K562 (cell line): ENCODE measurements at regions not wholly inside any gene's neighbourhood (a gene's known extent, or its start where the extent isn't known, plus 50 kb on each side); places are given as distances from the start of the nearest gene placed in this dataset.

Experiments used
- ESRRA ChIP-seq: fragments of 450-650 bp; IDR thresholded peaks from 2 replicates; pipeline ENCODE4 v1.6.1; 2014; ENCODE audit warnings: low read depth, mild to moderate bottlenecking, moderate library complexity, borderline replicate concordance
- ETV5 ChIP-seq: sonication (generic); formaldehyde crosslinking; IDR thresholded peaks from 2 replicates; pipeline ENCODE4 v1.4.0; 2020; ENCODE audit warnings: low read depth, mild to moderate bottlenecking, missing genetic modification reagents
- FOXA1 ChIP-seq: fragments of 450-650 bp; IDR thresholded peaks from 2 replicates; pipeline ENCODE4 v1.6.1; 2016; ENCODE audit warnings: mild to moderate bottlenecking, borderline replicate concordance
- SMC3 ChIP-seq: conservative IDR thresholded peaks from 2 replicates; pipeline ENCODE4 v1.6.1; 2011; ENCODE audit warnings: low read depth, low read length, improper control_type of control experiment; ENCODE audit not compliant: insufficient read depth
- SRF ChIP-seq, 2 experiments: fragments of 250-450, 450-650 bp in 1 of 2; sonication (Bioruptor Pico) in 1 of 2; sonication (generic) in 1 of 2; formaldehyde crosslinking; IDR thresholded peaks; 2 replicates each; pipeline versions ENCODE4 v1.5.0 to v1.5.1; 2020 to 2022; ENCODE audit warnings: mild to moderate bottlenecking in 1 of 2, missing genetic modification reagents in 1 of 2
- ZNF134 ChIP-seq: fragments of 250-450 bp; sonication (Bioruptor Pico); conservative IDR thresholded peaks from 2 replicates; pipeline ENCODE4 v1.4.0; 2020
- ZNF778 ChIP-seq: fragments of 450-650 bp; formaldehyde crosslinking; IDR thresholded peaks from 2 replicates; pipeline ENCODE4 v1.4.0; 2020; ENCODE audit warnings: mild to moderate bottlenecking, moderate library complexity
- TF ChIP-seq, protein P1 (sequence below), 2 experiments: fragments of 450-650 bp; formaldehyde crosslinking in 1 of 2; IDR thresholded peaks; 2 replicates each; pipeline versions ENCODE4 v1.4.0 to v1.6.1; 2014 to 2020; ENCODE audit warnings: mild to moderate bottlenecking in 2 of 2, borderline replicate concordance in 1 of 2, low read depth in 1 of 2
- TF ChIP-seq, protein P2 (sequence below), 3 experiments: IDR thresholded peaks in 2 of 3; conservative IDR thresholded peaks in 1 of 3; 2 replicates each; pipeline ENCODE4 v1.5.1; 2011 to 2012; ENCODE audit warnings: low read length in 3 of 3, mild to moderate bottlenecking in 3 of 3, control low read depth in 2 of 3, improper control_type of control experiment in 1 of 3, inconsistent platforms in 1 of 3, low read depth in 1 of 3, mixed read lengths in 1 of 3, moderate library complexity in 1 of 3; ENCODE audit not compliant: insufficient read depth in 2 of 3
- TF ChIP-seq, protein P3 (sequence below), 2 experiments: fragments of 450-650 bp; conservative IDR thresholded peaks; 2 replicates each; pipeline ENCODE4 v1.6.1; 2017; ENCODE audit warnings: mild to moderate bottlenecking in 2 of 2, moderate library complexity in 2 of 2
- TF ChIP-seq, protein P4 (sequence below): sonication (generic); formaldehyde crosslinking; IDR thresholded peaks from 2 replicates; pipeline ENCODE4 v1.8.1; 2023; ENCODE audit warnings: mild to moderate bottlenecking, missing genetic modification reagents
- TF ChIP-seq, protein P5 (sequence below): fragments of 150-350 bp; conservative IDR thresholded peaks from 2 replicates; pipeline ENCODE4 v1.6.1; 2014; ENCODE audit warnings: low read length

DNA sequence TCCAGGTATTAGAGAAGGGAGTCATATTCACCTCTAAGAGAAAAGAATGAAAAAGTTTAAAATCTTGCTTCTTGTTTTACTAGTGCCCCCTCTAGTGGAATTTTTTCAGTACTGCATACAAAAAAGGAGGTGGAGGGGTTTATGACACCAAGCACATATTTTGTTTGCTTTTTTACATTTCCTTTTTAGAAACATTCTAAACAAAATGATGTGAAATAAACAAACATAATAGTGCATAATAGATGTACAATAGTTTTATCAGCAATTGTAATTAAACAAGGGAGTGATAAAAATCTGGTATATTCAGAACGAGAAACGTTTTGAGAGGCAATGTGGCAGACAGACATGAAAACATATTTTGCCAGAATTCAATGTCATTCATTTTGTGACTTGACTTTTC, 111.0 kb upstream of the TFAP2D start (continued):
- TF ChIP-seq, protein P1, sequence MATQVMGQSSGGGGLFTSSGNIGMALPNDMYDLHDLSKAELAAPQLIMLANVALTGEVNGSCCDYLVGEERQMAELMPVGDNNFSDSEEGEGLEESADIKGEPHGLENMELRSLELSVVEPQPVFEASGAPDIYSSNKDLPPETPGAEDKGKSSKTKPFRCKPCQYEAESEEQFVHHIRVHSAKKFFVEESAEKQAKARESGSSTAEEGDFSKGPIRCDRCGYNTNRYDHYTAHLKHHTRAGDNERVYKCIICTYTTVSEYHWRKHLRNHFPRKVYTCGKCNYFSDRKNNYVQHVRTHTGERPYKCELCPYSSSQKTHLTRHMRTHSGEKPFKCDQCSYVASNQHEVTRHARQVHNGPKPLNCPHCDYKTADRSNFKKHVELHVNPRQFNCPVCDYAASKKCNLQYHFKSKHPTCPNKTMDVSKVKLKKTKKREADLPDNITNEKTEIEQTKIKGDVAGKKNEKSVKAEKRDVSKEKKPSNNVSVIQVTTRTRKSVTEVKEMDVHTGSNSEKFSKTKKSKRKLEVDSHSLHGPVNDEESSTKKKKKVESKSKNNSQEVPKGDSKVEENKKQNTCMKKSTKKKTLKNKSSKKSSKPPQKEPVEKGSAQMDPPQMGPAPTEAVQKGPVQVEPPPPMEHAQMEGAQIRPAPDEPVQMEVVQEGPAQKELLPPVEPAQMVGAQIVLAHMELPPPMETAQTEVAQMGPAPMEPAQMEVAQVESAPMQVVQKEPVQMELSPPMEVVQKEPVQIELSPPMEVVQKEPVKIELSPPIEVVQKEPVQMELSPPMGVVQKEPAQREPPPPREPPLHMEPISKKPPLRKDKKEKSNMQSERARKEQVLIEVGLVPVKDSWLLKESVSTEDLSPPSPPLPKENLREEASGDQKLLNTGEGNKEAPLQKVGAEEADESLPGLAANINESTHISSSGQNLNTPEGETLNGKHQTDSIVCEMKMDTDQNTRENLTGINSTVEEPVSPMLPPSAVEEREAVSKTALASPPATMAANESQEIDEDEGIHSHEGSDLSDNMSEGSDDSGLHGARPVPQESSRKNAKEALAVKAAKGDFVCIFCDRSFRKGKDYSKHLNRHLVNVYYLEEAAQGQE (IDR thresholded peaks at IDR 0.05; ENCODE audit: borderline replicate concordance): peak; percentile 34
- TF ChIP-seq, protein P1 (CRISPR knock-in tag; IDR thresholded peaks at IDR 0.05; ENCODE audit: low read depth): no peak
- TF ChIP-seq, protein P2, sequence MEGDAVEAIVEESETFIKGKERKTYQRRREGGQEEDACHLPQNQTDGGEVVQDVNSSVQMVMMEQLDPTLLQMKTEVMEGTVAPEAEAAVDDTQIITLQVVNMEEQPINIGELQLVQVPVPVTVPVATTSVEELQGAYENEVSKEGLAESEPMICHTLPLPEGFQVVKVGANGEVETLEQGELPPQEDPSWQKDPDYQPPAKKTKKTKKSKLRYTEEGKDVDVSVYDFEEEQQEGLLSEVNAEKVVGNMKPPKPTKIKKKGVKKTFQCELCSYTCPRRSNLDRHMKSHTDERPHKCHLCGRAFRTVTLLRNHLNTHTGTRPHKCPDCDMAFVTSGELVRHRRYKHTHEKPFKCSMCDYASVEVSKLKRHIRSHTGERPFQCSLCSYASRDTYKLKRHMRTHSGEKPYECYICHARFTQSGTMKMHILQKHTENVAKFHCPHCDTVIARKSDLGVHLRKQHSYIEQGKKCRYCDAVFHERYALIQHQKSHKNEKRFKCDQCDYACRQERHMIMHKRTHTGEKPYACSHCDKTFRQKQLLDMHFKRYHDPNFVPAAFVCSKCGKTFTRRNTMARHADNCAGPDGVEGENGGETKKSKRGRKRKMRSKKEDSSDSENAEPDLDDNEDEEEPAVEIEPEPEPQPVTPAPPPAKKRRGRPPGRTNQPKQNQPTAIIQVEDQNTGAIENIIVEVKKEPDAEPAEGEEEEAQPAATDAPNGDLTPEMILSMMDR (IDR thresholded peaks at IDR 0.05 in 2 of 3, conservative IDR thresholded peaks at IDR 0.05 in 1 of 3; ENCODE audit: insufficient read depth in 2 of 3, low read depth in 1 of 3, low read length in 3 of 3): peak; percentile 44 to 75 (median 48); a peak in 4 of 6 replicates
- TF ChIP-seq ZNF778 (CRISPR knock-in tag) (no peak), FOXA1 (no peak), ETV5 (CRISPR knock-in tag) (no peak), ESRRA (no peak), SMC3 (peak; percentile 26; the same call in 1 of the 2 replicates), SRF (CRISPR knock-in tag; IDR thresholded peaks at IDR 0.05) (no peak), ZNF134 (CRISPR knock-in tag) (no peak)
- TF ChIP-seq, protein P3, sequence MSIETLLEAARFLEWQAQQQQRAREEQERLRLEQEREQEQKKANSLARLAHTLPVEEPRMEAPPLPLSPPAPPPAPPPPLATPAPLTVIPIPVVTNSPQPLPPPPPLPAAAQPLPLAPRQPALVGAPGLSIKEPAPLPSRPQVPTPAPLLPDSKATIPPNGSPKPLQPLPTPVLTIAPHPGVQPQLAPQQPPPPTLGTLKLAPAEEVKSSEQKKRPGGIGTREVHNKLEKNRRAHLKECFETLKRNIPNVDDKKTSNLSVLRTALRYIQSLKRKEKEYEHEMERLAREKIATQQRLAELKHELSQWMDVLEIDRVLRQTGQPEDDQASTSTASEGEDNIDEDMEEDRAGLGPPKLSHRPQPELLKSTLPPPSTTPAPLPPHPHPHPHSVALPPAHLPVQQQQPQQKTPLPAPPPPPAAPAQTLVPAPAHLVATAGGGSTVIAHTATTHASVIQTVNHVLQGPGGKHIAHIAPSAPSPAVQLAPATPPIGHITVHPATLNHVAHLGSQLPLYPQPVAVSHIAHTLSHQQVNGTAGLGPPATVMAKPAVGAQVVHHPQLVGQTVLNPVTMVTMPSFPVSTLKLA (conservative IDR thresholded peaks at IDR 0.05): no peak
- TF ChIP-seq, protein P4, sequence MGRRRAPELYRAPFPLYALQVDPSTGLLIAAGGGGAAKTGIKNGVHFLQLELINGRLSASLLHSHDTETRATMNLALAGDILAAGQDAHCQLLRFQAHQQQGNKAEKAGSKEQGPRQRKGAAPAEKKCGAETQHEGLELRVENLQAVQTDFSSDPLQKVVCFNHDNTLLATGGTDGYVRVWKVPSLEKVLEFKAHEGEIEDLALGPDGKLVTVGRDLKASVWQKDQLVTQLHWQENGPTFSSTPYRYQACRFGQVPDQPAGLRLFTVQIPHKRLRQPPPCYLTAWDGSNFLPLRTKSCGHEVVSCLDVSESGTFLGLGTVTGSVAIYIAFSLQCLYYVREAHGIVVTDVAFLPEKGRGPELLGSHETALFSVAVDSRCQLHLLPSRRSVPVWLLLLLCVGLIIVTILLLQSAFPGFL: no peak
- TF ChIP-seq, protein P5, sequence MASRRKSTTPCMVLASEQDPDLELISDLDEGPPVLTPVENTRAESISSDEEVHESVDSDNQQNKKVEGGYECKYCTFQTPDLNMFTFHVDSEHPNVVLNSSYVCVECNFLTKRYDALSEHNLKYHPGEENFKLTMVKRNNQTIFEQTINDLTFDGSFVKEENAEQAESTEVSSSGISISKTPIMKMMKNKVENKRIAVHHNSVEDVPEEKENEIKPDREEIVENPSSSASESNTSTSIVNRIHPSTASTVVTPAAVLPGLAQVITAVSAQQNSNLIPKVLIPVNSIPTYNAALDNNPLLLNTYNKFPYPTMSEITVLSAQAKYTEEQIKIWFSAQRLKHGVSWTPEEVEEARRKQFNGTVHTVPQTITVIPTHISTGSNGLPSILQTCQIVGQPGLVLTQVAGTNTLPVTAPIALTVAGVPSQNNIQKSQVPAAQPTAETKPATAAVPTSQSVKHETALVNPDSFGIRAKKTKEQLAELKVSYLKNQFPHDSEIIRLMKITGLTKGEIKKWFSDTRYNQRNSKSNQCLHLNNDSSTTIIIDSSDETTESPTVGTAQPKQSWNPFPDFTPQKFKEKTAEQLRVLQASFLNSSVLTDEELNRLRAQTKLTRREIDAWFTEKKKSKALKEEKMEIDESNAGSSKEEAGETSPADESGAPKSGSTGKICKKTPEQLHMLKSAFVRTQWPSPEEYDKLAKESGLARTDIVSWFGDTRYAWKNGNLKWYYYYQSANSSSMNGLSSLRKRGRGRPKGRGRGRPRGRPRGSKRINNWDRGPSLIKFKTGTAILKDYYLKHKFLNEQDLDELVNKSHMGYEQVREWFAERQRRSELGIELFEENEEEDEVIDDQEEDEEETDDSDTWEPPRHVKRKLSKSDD: no peak
